K562 (cell line): ENCODE measurements at regions not wholly inside any gene's neighbourhood (a gene's known extent, or its start where the extent isn't known, plus 50 kb on each side); places are given as distances from the start of the nearest gene placed in this dataset.

Experiments
- ATF7 ChIP-seq: fragments of 450-650 bp; IDR thresholded peaks from 2 replicates; pipeline ENCODE4 v1.7.1; 2014; ENCODE audit warnings: mild to moderate bottlenecking, moderate library complexity
- BRF2 ChIP-seq: IDR thresholded peaks from 3 replicates; pipeline ENCODE4 v1.6.1; 2011; ENCODE audit warnings: borderline replicate concordance, mild to moderate bottlenecking; ENCODE audit not compliant: insufficient read length, insufficient read depth
- CBFA2T3 ChIP-seq: fragments of 450-650 bp; IDR thresholded peaks from 2 replicates; pipeline ENCODE4 v1.6.1; 2017
- CBFB ChIP-seq: sonication (generic); formaldehyde crosslinking; IDR thresholded peaks from 2 replicates; pipeline ENCODE4 v1.4.0; 2020; ENCODE audit warnings: mild to moderate bottlenecking, missing genetic modification reagents
- CBX3 ChIP-seq, 2 experiments: IDR thresholded peaks; 1 replicate in 1 of 2; 2 replicates in 1 of 2; pipeline ENCODE4 v1.6.1; 2012; ENCODE audit warnings: inconsistent platforms in 2 of 2, low read length in 2 of 2, borderline replicate concordance in 1 of 2, control low read depth in 1 of 2
- CCNT2 ChIP-seq: IDR thresholded peaks from 2 replicates; pipeline ENCODE4 v1.6.1; 2011; ENCODE audit warnings: borderline replicate concordance, low read depth, mild to moderate bottlenecking, moderate library complexity, mixed read lengths, low read length; ENCODE audit not compliant: insufficient read length; ENCODE audit errors: extremely low read depth
- CSDE1 ChIP-seq, 2 experiments: fragments of 450-650 bp; IDR thresholded peaks; 2 replicates each; pipeline ENCODE4 v1.6.1; 2016; ENCODE audit warnings: mild to moderate bottlenecking in 1 of 2
- EP300 ChIP-seq: IDR thresholded peaks from 2 replicates; pipeline ENCODE4 v1.6.1; 2012; ENCODE audit warnings: low read length, improper control_type of control experiment
- HDAC8 ChIP-seq: fragments of 450-650 bp; IDR thresholded peaks from 2 replicates; pipeline ENCODE4 v1.6.1; 2016; ENCODE audit warnings: mild to moderate bottlenecking, missing genetic modification characterization, moderate library complexity, missing compliant biosample characterization
- KDM4B ChIP-seq, 2 experiments: fragments of 450-650 bp in 1 of 2; sonication (generic) in 1 of 2; IDR thresholded peaks; 2 replicates each; pipeline ENCODE4 v1.6.1; 2016 to 2017; ENCODE audit warnings: borderline replicate concordance in 2 of 2, antibody characterized with exemption in 1 of 2, low read depth in 1 of 2, mild to moderate bottlenecking in 1 of 2
- KLF13 ChIP-seq: fragments of 450-650 bp; IDR thresholded peaks from 2 replicates; pipeline ENCODE4 v1.6.1; 2016; ENCODE audit warnings: missing genetic modification characterization, low read depth, mild to moderate bottlenecking, missing compliant biosample characterization, moderate library complexity, borderline replicate concordance
- KLF6 ChIP-seq: fragments of 250-450 bp; sonication (Bioruptor Pico); IDR thresholded peaks from 2 replicates; pipeline ENCODE4 v1.4.0; 2020; ENCODE audit warnings: mild to moderate bottlenecking, moderate library complexity, borderline replicate concordance
- MTA2 ChIP-seq: fragments of 450-650 bp; IDR thresholded peaks from 2 replicates; pipeline ENCODE4 v1.6.1; 2016; ENCODE audit warnings: low read depth
- MTA3 ChIP-seq: fragments of 450-650 bp; formaldehyde crosslinking; IDR thresholded peaks from 2 replicates; pipeline ENCODE4 v1.6.1; 2017; ENCODE audit warnings: mild to moderate bottlenecking, borderline replicate concordance
- NBN ChIP-seq: fragments of 450-650 bp; IDR thresholded peaks from 2 replicates; pipeline ENCODE4 v1.6.1; 2016; ENCODE audit warnings: low read depth, mild to moderate bottlenecking
- STAT5A ChIP-seq: IDR thresholded peaks from 2 replicates; pipeline ENCODE4 v1.6.1; 2012; ENCODE audit warnings: low read length, inconsistent platforms, borderline replicate concordance
- ZBTB43 ChIP-seq: sonication (generic); formaldehyde crosslinking; IDR thresholded peaks from 2 replicates; pipeline ENCODE4 v1.8.0; 2023; ENCODE audit warnings: mild to moderate bottlenecking, missing genetic modification reagents
- ZKSCAN8 ChIP-seq: fragments of 200-800 bp; sonication (Bioruptor generic); IDR thresholded peaks from 2 replicates; pipeline ENCODE4 v1.6.1; 2016; ENCODE audit warnings: missing genetic modification characterization, missing compliant biosample characterization
- ZNF232 ChIP-seq: sonication (generic); formaldehyde crosslinking; IDR thresholded peaks from 2 replicates; pipeline ENCODE4 v1.8.0; 2022; ENCODE audit warnings: mild to moderate bottlenecking, missing genetic modification reagents
- TF ChIP-seq, protein P1 (sequence below): sonication (generic); formaldehyde crosslinking; IDR thresholded peaks from 2 replicates; pipeline ENCODE4 v1.8.0; 2022; ENCODE audit warnings: missing genetic modification reagents, mild to moderate bottlenecking, moderate library complexity, borderline replicate concordance
- TF ChIP-seq, protein P2 (sequence below): fragments of 450-650 bp; IDR thresholded peaks from 2 replicates; pipeline ENCODE4 v1.6.1; 2016
- TF ChIP-seq, protein P3 (sequence below): fragments of 450-650 bp; formaldehyde crosslinking; IDR thresholded peaks from 2 replicates; pipeline ENCODE4 v1.4.0; 2020; ENCODE audit warnings: mild to moderate bottlenecking, moderate library complexity

DNA sequence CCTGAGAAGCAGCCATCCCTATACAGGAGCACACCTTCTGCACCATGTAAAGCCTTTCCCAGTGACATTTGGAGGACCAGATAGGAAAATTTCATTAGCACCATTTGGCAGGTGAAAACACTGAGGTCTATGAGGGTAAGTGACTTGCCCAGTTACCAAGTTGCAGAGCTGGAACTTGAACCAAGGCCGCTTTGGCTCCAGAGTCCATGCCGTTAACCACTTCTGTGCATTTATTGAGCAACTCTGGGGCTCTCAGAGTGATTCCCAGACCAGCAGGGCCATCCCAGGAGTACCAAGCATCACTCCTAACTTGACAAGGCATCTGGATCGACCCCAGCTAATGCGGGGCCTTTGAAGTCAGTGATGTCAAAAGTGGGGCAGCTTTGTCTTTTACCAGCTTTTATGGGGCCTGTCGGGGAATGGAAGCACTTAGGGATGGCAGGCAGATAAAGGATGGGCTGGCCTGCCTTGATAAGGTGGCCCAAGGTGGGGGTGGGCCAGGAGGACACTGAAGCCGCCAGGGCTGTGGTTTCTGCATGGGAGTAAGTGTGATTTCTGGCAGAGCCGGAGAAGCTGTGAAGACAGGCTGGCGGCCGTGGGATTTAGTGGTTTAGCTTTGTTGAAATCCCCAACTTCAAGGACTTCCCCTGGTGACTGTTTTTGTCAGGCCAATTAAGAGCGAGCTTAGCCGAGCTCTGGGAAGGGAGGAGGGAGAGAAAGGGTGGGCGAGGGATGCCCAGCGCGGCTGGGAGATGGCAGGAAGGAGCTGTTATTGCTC, 127.3 kb downstream of the MACROH2A1 start (continued):
- TF ChIP-seq NBN (peak; percentile 97), EP300 (peak; percentile 95), BRF2 (no peak), CSDE1 (IDR thresholded peaks at IDR 0.05) (no peak), ATF7 (peak; percentile 74), ZKSCAN8 (CRISPR knock-in tag) (peak; percentile 36; the same call in 1 of the 2 replicates), ZNF232 (CRISPR knock-in tag) (no peak), CBX3 (IDR thresholded peaks at IDR 0.05; ENCODE audit: borderline replicate concordance in 1 of 2, low read length in 2 of 2) (peak in 1 of 2 experiments; percentile 78; a peak in 1 of 3 replicates), MTA3 (peak; percentile 87), ZBTB43 (CRISPR knock-in tag) (no peak), KDM4B (IDR thresholded peaks at IDR 0.05; ENCODE audit: borderline replicate concordance in 2 of 2, low read depth in 1 of 2) (0 out of 4 replicates have a peak, but pooled peaks of 1 of the 2 experiments have one; percentile 48), CCNT2 (peak; percentile 92), KLF13 (tag) (no peak), STAT5A (peak; percentile 93), HDAC8 (tag) (no peak), MTA2 (peak; percentile 94), CBFB (peak; percentile 92), CBFA2T3 (peak; percentile 98), KLF6 (CRISPR knock-in tag) (peak; percentile 43; the same call in 1 of the 2 replicates)
- TF ChIP-seq, protein P1, sequence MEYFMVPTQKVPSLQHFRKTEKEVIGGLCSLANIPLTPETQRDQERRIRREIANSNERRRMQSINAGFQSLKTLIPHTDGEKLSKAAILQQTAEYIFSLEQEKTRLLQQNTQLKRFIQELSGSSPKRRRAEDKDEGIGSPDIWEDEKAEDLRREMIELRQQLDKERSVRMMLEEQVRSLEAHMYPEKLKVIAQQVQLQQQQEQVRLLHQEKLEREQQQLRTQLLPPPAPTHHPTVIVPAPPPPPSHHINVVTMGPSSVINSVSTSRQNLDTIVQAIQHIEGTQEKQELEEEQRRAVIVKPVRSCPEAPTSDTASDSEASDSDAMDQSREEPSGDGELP (CRISPR knock-in tag) = peak; percentile 84; the same call in 1 of the 2 replicates
- TF ChIP-seq, protein P2, sequence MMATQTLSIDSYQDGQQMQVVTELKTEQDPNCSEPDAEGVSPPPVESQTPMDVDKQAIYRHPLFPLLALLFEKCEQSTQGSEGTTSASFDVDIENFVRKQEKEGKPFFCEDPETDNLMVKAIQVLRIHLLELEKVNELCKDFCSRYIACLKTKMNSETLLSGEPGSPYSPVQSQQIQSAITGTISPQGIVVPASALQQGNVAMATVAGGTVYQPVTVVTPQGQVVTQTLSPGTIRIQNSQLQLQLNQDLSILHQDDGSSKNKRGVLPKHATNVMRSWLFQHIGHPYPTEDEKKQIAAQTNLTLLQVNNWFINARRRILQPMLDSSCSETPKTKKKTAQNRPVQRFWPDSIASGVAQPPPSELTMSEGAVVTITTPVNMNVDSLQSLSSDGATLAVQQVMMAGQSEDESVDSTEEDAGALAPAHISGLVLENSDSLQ = peak; percentile 69
- TF ChIP-seq, protein P3, sequence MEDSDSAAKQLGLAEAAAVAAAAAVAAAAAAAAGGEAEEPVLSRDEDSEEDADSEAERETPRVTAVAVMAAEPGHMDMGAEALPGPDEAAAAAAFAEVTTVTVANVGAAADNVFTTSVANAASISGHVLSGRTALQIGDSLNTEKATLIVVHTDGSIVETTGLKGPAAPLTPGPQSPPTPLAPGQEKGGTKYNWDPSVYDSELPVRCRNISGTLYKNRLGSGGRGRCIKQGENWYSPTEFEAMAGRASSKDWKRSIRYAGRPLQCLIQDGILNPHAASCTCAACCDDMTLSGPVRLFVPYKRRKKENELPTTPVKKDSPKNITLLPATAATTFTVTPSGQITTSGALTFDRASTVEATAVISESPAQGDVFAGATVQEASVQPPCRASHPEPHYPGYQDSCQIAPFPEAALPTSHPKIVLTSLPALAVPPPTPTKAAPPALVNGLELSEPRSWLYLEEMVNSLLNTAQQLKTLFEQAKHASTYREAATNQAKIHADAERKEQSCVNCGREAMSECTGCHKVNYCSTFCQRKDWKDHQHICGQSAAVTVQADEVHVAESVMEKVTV (CRISPR knock-in tag) = no peak
